ENCODE measurements at regions not wholly inside any gene's neighbourhood (a gene's known extent, or its start where the extent isn't known, plus 50 kb on each side); places are given as distances from the start of the nearest gene placed in this dataset.
"Not testable (repeated sequence)": the region's sequence is repeated elsewhere in the genome, so short reads cannot be mapped to it uniquely, and the experiment has no call there.

- H3K4me2 ChIP-seq (ENCODE audit: low read depth, low read length); dilution Hi-C loops (cut with HindIII; ENCODE audit: low sequenced_read_pairs, unreplicated experiment); H3K4me3 ChIP-seq (ENCODE audit: insufficient read depth, low read depth, low read length); H3K27ac ChIP-seq (ENCODE audit: insufficient read depth, low read length); H3K14ac ChIP-seq (replicated peaks; ENCODE audit: low read depth, low read length); H3K56ac ChIP-seq (ENCODE audit: extremely low read depth, insufficient read depth, low read length); H3K36me3 ChIP-seq (ENCODE audit: control insufficient read depth, insufficient read depth, low read length); CTCF ChIA-PET; intact Hi-C loops (cut with micrococcal nuclease); H3K79me1 ChIP-seq (ENCODE audit: low read depth in 1 of 2, low read length in 2 of 2); H3K4me1 ChIP-seq (ENCODE audit: control insufficient read depth, insufficient read depth, low read length); H3K9ac ChIP-seq (ENCODE audit: low read depth, low read length); H2AK9ac ChIP-seq (replicated peaks; ENCODE audit: low read depth, low read length, poor library complexity); H2AK5ac ChIP-seq (ENCODE audit: low read depth, low read length); H2BK5ac ChIP-seq (ENCODE audit: low read depth, low read length, poor library complexity, severe bottlenecking); H4K20me1 ChIP-seq (ENCODE audit: insufficient read depth, low read length); H3K23ac ChIP-seq (ENCODE audit: low read depth, low read length); DNase-seq; POLR2A ChIA-PET (ENCODE audit: unreplicated experiment); H4K91ac ChIP-seq (ENCODE audit: insufficient read depth, low read depth, low read length); H2BK15ac ChIP-seq (ENCODE audit: low read depth, low read length); H2AFZ ChIP-seq (replicated peaks; ENCODE audit: low read length, poor library complexity); H2BK120ac ChIP-seq (ENCODE audit: low read depth, low read length); BruUV-seq (replicated peaks); H2BK20ac ChIP-seq (ENCODE audit: low read depth, low read length); H4K8ac ChIP-seq (ENCODE audit: low read depth in 2 of 2, low read length in 2 of 2); ATAC-seq (ENCODE audit: low read depth); in situ Hi-C loops (cut with MboI; ENCODE audit: low sequenced_read_pairs); H3K18ac ChIP-seq (ENCODE audit: low read depth, low read length); H3K4ac ChIP-seq (ENCODE audit: low read depth, low read length); H3K27me3 ChIP-seq (ENCODE audit: control insufficient read depth, insufficient read depth, low read length); H3K9me1 ChIP-seq (ENCODE audit: insufficient read depth, low read length); H4K5ac ChIP-seq (ENCODE audit: low read depth, low read length): not testable (repeated sequence)
- H3K9me3 ChIP-seq (ENCODE audit: control insufficient read depth, insufficient read depth, low read length), result peaks cover 13% of the 10 kb centered on the region
- no CpG with 5 or more reads among the region's 6 CpGs for WGBS, 2 experiments (ENCODE audit: extremely low coverage in 2 of 2, insufficient read length in 1 of 2)
Measured at GRCh38 chr7:49614974-49615373, 158.5 kb upstream of the VWC2 start.

Measured in IMR-90 (cell line).